ENCODE measurements at regions not wholly inside any gene's neighbourhood (a gene's known extent, or its start where the extent isn't known, plus 50 kb on each side); places are given as distances from the start of the nearest gene placed in this dataset.

DNA sequence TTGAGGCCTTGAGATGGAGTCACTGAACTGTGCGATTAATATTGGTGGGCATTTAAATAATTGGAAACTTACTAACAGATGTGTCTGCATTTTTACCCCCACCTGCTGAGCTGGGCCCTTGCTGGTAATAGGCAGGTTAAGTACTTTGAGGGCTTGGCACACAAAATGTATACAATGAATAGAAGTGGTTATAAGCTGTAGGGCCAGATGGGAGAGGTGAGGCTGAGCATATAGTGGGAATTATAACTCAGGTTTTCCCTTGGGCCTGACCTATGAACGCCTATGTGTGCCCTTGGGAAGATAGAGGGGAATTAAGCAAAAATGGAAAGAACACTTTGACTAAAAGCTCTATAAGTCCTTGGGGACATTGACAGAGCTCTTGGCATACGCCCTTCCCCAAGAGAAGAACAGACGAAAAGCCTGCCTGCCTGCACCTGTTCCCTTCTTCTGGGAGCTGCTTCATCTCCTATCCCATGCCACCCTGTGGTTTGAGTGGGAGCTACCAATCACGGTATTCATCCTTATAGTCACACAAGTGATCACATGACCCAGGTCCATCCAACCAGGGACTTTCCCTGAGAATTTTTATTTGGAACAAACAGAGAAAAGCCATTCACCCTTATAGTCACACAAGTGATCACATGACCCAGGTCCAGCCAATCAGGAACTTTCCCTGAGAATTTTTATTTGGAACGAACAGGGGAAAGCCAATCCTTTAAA is 260.7 kb upstream of the CSF3R start:
- no peak for DNase-seq

GRCh38 chr1:36741066-36741465 is 258.4 kb upstream of the CSF3R start:
- DNase-seq = no peak

DNA sequence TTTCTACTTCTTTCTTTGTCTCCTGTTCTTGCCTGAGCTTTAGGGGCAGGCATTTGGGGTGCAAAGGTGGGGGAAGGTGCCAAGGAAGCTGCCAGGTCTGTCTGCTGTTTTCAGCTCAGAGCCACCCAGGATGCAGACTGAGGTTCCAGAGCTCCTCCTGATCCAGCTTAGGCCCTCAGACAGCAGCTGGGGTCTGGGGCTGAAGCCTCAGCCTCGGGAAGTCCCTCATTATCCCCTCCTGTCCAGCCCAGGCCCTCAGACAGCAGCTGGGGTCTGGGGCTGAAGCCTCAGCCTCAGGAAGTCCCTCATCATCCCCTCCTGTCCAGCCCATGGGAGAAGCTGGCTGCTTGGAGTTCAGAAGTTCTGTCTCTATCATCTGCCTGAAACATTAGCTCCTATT is 257.7 kb upstream of the CSF3R start:
- no peak for DNase-seq

DNA sequence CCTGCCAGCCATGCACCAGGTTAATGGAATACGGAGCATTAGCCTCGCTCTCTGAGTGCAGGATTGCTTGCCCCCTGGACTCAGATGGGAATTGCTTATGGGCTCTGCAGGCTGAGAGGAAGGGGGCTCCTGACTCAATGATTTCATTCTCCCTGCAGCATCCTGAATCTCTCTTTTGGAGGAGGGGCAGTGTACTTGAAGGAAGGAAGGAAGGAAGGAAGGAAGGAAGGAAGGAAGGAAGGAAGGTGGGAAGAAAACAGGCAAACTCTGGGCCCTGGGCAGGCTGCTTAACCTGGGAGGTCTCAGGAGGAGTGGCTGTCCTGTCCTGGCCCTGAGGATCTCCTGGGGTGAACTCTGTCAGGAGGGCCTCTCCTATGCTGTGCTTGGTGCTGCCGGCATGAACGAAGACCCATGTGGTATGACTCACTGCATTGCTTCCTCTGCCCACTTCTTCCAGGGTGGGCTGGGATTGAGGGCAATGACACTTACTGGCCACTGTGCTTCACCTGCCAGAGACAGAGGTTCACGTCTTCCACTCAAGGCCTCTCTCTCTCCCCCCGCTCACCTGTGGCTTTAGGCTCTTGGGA is 257.1 kb upstream of the CSF3R start:
- no peak for DNase-seq

DNA sequence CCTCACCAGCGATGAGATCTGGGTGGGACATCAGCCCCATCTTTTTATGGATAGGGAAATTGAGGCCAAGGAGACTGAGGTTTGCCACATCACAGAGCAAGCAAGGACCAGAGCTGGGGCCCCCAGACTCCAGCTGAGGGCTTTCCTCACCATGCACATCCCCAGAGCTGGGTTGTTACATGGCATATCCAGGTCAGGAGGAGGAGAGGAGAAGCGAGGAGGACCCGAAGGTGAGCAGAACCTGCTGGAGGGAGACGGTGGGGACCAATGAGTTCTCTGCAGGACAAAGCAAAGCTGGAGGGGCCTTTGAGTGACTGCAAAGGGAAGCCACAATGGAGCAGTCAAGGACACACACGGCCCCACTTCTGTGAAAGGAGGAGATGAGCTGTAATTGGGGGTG is 255.5 kb upstream of the CSF3R start:
- DNase-seq = no peak

GRCh38 chr1:36737767-36738166 is 255.1 kb upstream of the CSF3R start:
- DNase-seq = no peak

DNA sequence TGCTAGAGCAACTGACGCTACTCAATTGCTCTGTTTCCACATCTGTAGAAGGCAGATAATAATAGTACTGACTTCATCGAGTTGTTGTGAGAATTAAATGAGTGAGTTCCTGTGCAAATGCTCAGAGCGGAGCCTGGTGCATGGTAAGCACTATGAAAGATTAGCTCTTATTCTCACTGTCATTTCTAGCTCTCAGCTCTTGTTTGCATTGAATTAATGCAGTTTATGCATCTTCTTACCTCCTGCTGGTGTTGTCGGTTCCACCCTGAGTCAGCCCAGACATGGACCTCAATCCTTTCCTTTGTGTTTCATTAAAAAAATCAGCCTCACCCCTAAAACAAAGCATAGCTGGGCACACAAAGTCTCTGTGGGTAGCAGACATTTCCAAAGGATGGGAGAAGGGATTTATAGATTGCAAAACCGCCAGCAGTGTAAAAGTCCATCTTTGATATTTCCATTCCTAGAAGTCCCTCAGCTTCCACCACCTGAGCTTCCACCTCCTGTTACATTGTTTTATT is 254.4 kb upstream of the CSF3R start:
- no peak for DNase-seq

DNA sequence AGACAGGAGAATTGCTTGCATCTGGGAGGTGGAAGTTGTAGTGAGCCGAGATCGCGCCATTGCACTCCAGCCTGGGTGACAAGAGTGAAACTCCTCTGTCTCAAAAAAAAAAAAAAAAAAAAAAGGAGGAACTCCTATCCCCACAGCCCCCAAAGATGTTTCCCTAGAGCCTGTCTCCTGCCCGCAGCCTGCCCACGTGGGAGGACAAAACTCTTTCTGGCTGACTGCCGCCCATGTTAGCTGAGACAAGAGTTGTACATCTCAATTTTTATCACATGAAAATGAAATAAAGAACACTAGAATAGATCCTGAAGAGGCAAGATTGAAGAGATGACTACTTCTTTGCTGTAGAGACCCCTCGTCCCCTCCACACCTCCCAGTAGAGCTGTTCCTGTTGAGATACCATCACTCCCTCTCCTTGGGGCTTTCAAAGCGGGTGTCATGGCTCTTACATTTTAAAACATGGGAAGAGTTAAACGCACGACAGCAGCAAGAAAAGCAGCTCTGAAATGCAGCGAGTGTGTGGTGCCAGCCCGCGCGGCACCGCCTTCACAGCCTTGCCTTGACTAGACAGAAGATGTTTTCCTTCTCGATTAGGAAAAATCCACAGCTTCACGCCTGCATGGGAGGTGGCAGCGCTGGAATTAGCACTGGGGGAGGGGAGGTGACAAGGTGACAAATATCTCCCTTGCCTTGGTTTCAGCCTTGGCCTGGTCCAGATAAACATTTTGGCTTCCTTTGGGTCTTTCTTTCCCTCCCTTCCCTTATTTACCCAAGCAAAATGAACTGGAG is 253.4 kb upstream of the CSF3R start:
- DNase-seq = no peak

DNA sequence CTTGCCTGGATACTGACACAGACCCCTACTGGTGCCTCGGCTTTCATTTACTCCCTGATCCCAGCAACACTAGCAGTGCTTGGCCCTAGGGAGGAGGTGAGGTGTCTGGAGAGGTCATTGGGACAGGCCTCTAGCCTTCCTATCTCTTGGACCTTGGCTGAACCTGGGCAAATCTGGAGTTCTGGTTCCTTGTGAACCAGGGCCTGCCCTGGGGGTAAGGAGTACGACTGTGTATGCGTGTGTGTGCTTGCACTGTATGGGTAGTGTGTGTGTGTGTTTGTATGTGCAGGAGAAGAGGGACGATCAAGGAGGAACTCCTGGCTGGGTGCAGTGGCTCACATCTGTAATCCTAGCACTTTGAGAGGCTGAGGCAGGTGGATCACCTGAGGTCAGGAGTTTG is 252.7 kb upstream of the CSF3R start:
- DNase-seq = no peak

- no peak for DNase-seq
Measured at GRCh38 chr1:36734356-36734755, 251.6 kb upstream of the CSF3R start.

DNA sequence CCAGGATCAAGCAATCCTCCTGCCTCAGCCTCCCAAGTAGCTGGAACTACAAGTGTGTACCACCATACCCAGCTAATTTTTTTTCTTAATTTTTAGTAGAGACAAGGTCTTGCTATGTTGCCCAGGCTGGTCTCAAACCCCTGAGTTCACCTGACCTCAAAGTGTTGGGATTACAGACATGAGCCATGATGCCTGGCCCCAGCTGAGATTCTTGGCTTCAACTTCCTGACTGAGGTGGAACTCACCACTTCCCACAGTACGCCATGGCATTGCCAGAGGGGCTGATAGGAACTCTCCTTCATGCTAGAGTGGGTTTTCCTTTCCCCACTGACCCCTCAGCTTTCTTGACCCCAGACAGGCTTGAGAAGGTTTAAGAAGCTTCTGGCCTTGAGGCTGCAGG is 251.0 kb upstream of the CSF3R start:
- no peak for DNase-seq

DNA sequence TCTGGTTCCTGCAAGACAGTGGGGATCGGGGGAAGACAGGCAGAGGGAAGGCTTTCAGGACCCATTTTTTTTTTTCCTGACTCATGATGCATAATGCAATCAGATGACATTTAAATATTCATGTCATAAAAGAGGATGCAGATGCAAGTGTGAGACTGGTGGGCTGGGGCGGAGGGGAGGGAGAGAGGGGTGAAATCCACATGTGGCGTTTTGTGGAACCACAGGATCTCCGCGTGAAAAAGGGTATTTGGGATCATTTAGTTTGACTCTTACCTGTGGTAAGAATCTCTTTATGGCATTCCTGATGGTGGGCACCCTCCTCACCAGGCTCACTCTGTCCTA is 249.3 kb upstream of the CSF3R start:
- DNase-seq = no peak

GRCh38 chr1:36731226-36732014 is 248.7 kb upstream of the CSF3R start:
- DNase-seq = no peak

DNA sequence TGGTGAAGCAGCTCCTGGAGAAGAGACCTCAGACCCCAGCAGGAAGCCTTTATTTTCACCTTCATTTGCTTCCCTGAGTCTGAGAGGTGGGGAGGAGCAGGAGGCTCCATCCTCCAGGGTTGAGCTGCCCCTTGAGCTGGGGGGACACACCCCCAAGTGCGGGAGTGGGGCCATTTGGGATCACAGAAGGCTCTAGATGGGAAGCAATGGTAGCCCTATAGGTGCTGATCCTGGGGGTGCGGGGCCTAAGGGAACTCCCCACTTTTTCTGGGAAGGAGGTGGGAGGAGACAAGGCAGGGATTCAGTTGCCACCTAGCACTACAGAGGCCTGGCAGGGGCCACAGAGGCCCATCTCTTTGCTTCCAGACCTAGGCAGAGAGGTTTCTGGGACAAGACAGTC is 247.9 kb upstream of the CSF3R start:
- no peak for DNase-seq

- DNase-seq = no peak
Measured at GRCh38 chr1:36729716-36730510, 247.2 kb upstream of the CSF3R start.

DNA sequence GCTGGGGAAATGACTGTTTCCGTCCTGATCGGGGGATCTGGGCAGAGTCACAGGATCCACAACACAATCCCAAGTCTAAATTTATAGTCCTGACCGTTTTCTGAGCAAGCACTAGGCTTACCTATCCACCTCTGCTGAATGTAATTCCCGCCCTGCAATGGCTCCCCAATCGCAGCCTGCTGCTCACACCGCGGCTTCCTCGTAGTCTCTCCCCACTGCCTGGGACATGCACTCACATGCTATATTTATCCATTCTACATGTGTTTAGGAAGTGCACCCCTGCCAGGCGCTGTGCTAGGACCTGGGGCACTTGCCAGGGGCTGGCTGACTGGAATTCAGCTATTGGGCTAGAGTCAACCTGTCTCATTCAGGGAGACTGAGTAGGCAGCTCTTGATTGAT is 246.6 kb upstream of the CSF3R start:
- no peak for DNase-seq

DNA sequence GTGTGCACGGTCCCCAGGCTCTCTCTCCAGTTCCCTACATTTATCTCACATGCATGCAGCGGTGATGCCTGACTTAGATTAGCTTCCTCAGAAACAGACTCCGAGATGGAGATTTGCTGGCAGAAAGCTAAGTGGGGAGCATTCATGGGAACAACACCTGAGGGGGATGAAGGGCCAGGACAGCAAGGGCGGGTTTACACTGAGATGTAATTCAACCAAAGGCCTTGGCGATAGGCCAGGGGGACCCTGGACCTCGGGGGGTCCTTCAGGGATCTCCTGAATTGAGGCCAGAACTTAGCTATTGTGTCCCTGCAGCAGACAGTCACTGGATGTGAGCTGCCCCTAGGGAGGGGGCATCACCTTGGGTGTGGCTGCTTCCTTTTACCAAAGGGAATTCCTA is 246.1 kb upstream of the CSF3R start:
- DNase-seq = no peak

- DNase-seq = no peak
Measured at GRCh38 chr1:36728051-36728450, 245.3 kb upstream of the CSF3R start.

- no peak for DNase-seq
Measured at GRCh38 chr1:36725151-36725550, 242.4 kb upstream of the CSF3R start.

DNA sequence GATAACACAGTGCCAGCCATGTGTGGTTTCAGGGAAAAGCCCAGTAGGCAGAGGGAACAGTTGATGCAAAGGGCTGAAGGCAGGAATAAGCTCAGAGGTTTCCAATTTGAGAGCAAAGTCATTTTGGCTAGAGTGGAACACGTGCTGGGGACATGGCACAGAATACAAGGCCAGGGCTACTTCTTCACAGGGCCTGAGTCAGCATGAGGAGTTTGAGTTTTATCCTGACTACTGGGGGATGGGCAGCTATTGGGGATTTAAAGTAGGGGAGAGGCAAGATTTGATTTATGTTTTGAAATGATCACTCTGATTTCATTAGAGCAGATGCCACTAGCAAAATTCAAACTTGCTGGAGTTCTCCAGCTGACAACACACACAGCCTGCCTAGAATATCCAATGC is 241.1 kb upstream of the CSF3R start:
- no peak for DNase-seq

DNA sequence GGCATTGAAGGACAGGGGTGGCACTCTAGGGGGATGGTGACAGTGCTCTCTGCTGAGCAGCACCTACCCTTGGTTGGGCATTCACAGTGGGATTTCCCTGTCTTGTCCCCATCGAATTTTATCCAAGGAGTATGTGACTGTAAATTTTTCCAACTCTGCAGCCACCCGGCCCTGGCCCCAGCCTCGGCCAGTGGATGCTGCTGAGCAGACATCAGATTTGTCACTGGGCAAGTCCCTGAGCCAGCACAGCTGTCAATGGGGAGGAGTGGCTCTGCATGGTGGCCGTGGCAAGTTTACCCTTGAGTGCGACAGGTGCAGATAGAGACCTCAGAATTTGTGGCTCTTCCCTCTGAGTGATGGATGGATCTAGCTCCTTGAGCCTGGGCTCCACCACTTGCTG is 240.2 kb upstream of the CSF3R start:
- DNase-seq = no peak

GRCh38 chr1:36721261-36721660 is 238.5 kb upstream of the CSF3R start:
- DNase-seq = no peak

DNA sequence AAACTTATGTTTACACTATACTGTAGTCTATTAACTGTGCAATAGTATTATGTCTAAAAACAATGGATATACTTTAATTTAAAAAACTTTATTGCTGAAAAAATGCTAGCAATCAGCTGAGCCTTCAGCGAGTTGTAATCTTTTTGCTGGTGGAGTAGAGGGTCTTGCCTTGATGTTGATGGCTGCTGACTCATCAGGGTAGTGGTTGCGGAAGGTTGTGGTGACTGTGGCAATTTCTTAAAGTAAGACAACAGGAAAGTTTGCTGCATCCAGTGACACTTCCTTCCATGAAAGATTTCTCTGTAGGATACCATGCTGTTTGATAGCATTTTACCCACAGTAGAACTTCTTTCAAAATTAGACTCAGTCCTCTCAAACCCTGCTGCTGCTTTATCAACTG is 234.7 kb upstream of the CSF3R start:
- DNase-seq = no peak
